LHCN-M2 (cell line): ENCODE measurements at regions not wholly inside any gene's neighbourhood (a gene's known extent, or its start where the extent isn't known, plus 50 kb on each side); places are given as distances from the start of the nearest gene placed in this dataset.
"Not testable (repeated sequence)": the region's sequence is repeated elsewhere in the genome, so short reads cannot be mapped to it uniquely, and the experiment has no call there.

Source experiments
- DNase-seq: peaks from one replicate; pipeline ENCODE4 v3.0.0-alpha.2; 2012; ENCODE audit warnings: low read depth

- DNase-seq, result not testable (repeated sequence)
Measured at GRCh38 chrX:92081250-92081649, 302.1 kb downstream of the PCDH11X start.

- DNase-seq, result not testable (repeated sequence)
Measured at GRCh38 chrX:92090756-92091155, 311.6 kb downstream of the PCDH11X start.

GRCh38 chrX:92098136-92098535 is 319.0 kb downstream of the PCDH11X start:
- DNase-seq, result not testable (repeated sequence)

GRCh38 chrX:92100095-92100494 is 320.9 kb downstream of the PCDH11X start:
- not testable (repeated sequence) for DNase-seq

GRCh38 chrX:92105693-92106092 is 326.5 kb downstream of the PCDH11X start:
- DNase-seq, result not testable (repeated sequence)

GRCh38 chrX:92106671-92107070 is 327.5 kb downstream of the PCDH11X start:
- not testable (repeated sequence) for DNase-seq

- not testable (repeated sequence) for DNase-seq
Measured at GRCh38 chrX:92110410-92110911, 331.3 kb downstream of the PCDH11X start.

GRCh38 chrX:92117701-92118100 is 338.5 kb downstream of the PCDH11X start:
- DNase-seq, result not testable (repeated sequence)

GRCh38 chrX:92163035-92163434 is 383.9 kb downstream of the PCDH11X start:
- DNase-seq, result not testable (repeated sequence)

GRCh38 chrX:92209936-92210335 is 430.8 kb downstream of the PCDH11X start:
- no peak for DNase-seq

- DNase-seq, result no peak
Measured at GRCh38 chrX:92213786-92214185, 434.6 kb downstream of the PCDH11X start.

GRCh38 chrX:92215011-92215410 is 435.8 kb downstream of the PCDH11X start:
- DNase-seq, result not testable (repeated sequence)

GRCh38 chrX:92224406-92224805 is 445.2 kb downstream of the PCDH11X start:
- DNase-seq, result no peak

- no peak for DNase-seq
Measured at GRCh38 chrX:92230628-92231027, 451.5 kb downstream of the PCDH11X start.

GRCh38 chrX:92231391-92231790 is 452.2 kb downstream of the PCDH11X start:
- no peak for DNase-seq

- DNase-seq, result no peak
Measured at GRCh38 chrX:92232182-92232581, 453.0 kb downstream of the PCDH11X start.

GRCh38 chrX:92241249-92241648 is 462.1 kb downstream of the PCDH11X start:
- DNase-seq, result no peak

GRCh38 chrX:92247076-92247475 is 467.9 kb downstream of the PCDH11X start:
- peak; percentile 0 for DNase-seq

- no peak for DNase-seq
Measured at GRCh38 chrX:92249125-92249524, 469.9 kb downstream of the PCDH11X start.

- no peak for DNase-seq
Measured at GRCh38 chrX:92260102-92260501, 480.9 kb downstream of the PCDH11X start.

- no peak for DNase-seq
Measured at GRCh38 chrX:92270936-92271855, 492.0 kb downstream of the PCDH11X start.

GRCh38 chrX:92278556-92278955 is 499.4 kb downstream of the PCDH11X start:
- not testable (repeated sequence) for DNase-seq

GRCh38 chrX:92280347-92280746 is 501.2 kb downstream of the PCDH11X start:
- DNase-seq, result not testable (repeated sequence)
